Right hindlimb (tissue), 1 donor: ENCODE measurements at regions not wholly inside any gene's neighbourhood (a gene's known extent, or its start where the extent isn't known, plus 50 kb on each side); places are given as distances from the start of the nearest gene placed in this dataset.

Source experiments
- DNase-seq: peaks from one replicate; pipeline ENCODE4 v3.0.0-alpha.2; 2018

DNA sequence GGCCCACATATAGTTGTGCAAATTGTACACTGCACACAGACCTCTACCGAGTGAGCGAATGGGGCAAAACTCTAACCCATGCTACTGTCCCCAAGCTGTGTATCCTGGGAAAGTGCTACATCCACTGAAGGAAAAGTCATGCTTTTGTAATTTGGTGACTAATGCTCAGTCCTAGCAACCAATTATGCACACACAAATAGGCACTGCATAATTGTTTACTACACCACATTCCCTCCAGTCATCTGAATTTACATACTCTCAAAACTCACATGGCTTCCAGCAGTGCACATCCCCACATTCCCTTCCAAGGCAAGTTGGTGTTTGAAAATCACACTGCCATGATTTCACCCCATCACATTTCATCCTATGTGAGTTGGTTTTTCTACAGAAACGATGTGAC is 125.9 kb upstream of the OSMR start:
- DNase-seq, result no peak

GRCh38 chr5:38720554-38721361 is 125.1 kb upstream of the OSMR start:
- DNase-seq, result no peak

DNA sequence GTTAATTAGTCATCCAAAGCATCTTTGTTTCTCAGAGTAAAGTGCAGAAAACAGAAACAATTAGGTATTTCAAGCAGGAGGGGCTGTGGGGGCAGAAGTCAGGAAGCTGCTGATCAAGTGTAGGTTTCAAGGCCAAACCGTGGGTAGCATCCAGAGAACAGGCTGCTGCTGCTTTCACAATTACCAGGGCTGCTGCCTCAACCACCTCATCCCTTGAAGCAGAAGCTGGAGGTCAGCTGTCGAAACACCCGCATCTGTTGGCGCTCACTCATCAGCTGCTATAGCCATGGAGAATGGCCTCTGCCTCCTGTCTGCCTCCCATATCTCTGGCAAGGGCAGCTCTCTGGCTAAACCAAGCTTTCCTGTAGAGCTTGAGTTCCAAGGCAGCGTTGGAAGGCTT is 122.9 kb upstream of the OSMR start:
- DNase-seq, result no peak

GRCh38 chr5:38723426-38723825 is 122.4 kb upstream of the OSMR start:
- no peak for DNase-seq

DNA sequence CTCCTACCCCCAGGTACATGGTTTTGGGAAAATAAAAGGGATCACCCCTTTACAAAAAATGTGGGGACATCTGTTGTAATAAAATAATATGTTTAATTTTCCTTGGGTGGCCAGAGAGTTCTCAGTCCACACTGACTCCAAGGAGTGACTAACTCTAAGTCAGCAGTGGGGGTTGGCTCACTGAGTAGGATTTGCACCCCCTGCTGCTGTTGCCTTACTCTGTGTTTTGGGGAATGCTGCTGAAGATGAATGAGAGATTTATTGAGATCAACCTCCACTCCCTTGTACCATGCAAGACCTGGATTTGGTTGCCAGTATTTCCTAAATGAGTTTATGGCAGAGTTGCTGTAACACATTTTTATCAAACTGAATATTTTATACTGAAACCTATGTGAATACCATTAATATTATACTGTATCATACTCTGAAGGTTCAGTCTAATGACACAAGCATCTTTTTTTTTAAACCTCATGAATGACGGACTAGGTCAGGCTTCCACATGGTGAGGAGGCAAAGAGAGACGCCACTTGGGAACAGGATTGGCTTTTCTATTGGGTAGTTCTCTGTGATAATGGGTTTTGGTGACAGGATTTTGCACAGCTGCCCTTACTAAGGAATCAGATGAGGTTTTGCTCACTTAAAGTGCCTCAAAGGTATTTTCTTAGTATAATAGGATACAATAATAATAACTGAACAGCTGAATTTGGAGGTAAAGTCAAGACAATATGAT is 121.3 kb upstream of the OSMR start:
- DNase-seq, result no peak

DNA sequence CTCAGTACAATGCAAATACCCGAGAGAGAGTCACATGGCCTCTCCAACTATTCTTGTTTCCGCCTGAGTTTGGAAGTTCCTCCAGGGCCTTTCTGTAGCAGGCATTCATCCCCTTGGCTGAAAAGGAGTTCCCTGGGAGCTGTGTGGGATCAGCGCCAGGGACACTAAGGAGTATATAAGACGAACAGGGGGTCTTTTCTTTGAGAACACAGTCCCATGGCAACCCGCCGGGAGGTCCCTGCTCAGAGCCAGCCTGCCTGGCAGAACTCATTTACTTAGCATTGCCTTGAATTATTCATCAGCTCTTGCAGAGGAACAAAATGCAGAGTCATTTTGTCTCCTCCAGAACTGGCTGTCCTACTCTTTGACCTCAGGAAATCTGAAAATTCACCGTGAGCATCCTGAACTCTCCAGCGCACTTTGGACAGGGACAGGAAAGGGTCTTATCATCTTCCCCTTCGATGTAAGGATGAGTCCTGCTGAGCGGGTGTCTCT is 120.4 kb upstream of the OSMR start:
- DNase-seq, result peak; percentile 35

DNA sequence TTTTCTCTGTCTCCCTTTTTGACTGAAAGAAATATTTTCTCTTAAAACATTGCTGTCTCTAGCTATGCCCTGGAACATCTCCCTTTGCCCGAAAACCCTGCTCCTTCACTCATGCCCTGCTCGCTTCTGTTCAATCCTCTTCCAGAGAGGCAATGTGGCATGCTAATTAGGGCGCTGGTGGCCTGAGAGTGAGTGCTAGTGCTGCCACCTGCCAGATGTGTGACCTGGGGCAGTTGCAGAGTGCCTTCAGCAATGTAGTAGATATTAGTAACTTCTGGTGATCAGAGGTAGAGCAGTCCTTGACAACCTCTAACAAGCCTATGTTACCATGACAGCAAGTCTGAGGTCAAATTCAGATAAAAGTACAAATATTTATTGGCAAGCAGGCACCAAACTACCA is 119.5 kb upstream of the OSMR start:
- DNase-seq, result no peak

- no peak for DNase-seq
These were observed 117.8 kb upstream of the OSMR start for GRCh38 chr5:38728029-38728428.

GRCh38 chr5:38731461-38731860 is 114.4 kb upstream of the OSMR start:
- no peak for DNase-seq

DNA sequence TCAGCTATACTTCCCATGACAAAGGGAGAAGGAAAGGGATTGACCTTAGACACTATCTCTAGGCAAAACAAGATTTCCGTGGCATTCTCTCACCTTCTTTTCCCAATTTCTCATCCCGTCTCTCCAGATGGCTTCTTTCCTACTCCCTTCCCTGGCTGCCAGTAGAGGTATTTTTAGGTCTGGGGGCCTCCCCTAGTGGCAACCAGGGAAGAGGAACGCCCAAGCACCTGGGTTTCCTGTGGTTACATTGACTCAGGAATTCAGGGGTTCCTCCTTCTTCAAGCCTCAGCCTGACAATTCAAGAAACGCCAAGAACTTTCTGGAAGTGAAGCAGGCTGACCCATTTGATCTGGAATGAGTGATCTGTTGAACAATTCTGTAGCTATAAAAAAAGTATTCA is 111.5 kb upstream of the OSMR start:
- DNase-seq, result no peak

- no peak for DNase-seq
These were observed 109.7 kb upstream of the OSMR start for GRCh38 chr5:38736089-38736488.

GRCh38 chr5:38737976-38738375 is 107.8 kb upstream of the OSMR start:
- no peak for DNase-seq

- no peak for DNase-seq
These were observed 106.7 kb upstream of the OSMR start for GRCh38 chr5:38739011-38739704.

- no peak for DNase-seq
These were observed 106.1 kb upstream of the OSMR start for GRCh38 chr5:38739705-38740045.

- DNase-seq, result no peak
These were observed 103.0 kb upstream of the OSMR start for GRCh38 chr5:38742821-38743220.

- DNase-seq, result no peak
These were observed 102.2 kb upstream of the OSMR start for GRCh38 chr5:38743562-38743961.

- DNase-seq, result no peak
These were observed 99.7 kb upstream of the OSMR start for GRCh38 chr5:38745836-38746732.

DNA sequence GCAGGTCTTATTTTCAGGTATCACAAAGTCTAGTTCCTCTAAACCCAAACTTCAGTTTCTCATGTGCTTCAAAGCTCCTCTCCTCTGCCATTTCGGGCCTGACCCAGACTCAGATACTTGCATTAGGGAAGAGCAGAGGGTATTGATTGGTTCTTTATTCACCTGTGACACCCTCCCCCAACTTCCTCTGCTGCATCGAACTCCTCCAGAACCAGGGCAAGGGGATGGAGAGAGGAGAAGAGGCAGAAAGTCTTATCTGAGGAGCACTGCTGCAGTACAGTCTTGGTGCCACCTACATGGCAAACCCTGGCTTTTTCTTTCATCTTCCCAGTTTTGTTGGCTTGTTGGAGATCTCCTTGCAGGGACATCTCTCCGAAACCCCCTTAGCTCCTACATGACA is 96.0 kb upstream of the OSMR start:
- DNase-seq, result no peak

- DNase-seq, result no peak
These were observed 94.7 kb upstream of the OSMR start for GRCh38 chr5:38751103-38751502.

GRCh38 chr5:38752012-38752536 is 93.7 kb upstream of the OSMR start:
- DNase-seq, result no peak

DNA sequence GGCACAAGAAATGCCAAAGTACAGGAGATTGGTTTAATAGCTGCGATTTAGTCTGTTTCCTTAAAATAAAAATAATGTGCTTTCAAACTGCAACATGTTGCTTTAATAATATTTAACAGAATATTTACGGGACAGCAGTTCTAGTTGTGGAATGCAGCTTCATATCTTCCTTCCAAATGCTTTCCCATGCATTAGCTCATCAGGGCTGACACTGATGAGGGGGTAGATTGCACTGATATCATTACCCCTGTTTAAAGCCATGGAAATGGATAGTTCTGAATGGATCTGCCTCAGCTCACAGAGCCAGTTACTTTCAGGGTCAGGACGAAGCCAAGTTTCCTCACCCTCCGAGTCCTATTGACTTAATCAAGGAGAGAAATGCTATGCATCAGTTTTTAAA is 93.2 kb upstream of the OSMR start:
- DNase-seq, result no peak

- no peak for DNase-seq
These were observed 92.7 kb upstream of the OSMR start for GRCh38 chr5:38753141-38753540.

- DNase-seq, result no peak
These were observed 92.0 kb upstream of the OSMR start for GRCh38 chr5:38753776-38754175.
